ACC112 (cell line): ENCODE measurements at regions not wholly inside any gene's neighbourhood (a gene's known extent, or its start where the extent isn't known, plus 50 kb on each side); places are given as distances from the start of the nearest gene placed in this dataset.
A peak's percentile ranks its signal among the peaks of the same experiment; 100 is the strongest.

Experiments used
- H2AFZ ChIP-seq: fragments of 200-600 bp; sonication (generic); one replicate; pipeline ENCODE4 v1.6.0; 2017; ENCODE audit warnings: antibody characterized with exemption, low read length; ENCODE audit not compliant: unreplicated experiment
- H3K27ac ChIP-seq: fragments of 200-600 bp; sonication (generic); 2 replicates; pipeline ENCODE4 v1.5.1; 2014; ENCODE audit warnings: low read depth, mild to moderate bottlenecking, antibody characterized with exemption, low read length, moderate library complexity
- H3K27me3 ChIP-seq: fragments of 200-600 bp; sonication (generic); 2 replicates; pipeline ENCODE4 v1.6.1; 2014; ENCODE audit warnings: mild to moderate bottlenecking, antibody characterized with exemption, low read length, moderate library complexity, mixed read lengths; ENCODE audit not compliant: insufficient read depth
- H3K36me3 ChIP-seq: fragments of 200-600 bp; sonication (generic); 2 replicates; pipeline ENCODE4 v1.6.1; 2016; ENCODE audit warnings: mild to moderate bottlenecking, antibody characterized with exemption, low read length, moderate library complexity, mixed read lengths; ENCODE audit not compliant: insufficient read depth
- H3K4me1 ChIP-seq: fragments of 200-600 bp; sonication (generic); one replicate; pipeline ENCODE4 v1.6.1; 2016; ENCODE audit warnings: low read length, mixed read lengths; ENCODE audit not compliant: insufficient read depth, unreplicated experiment, control insufficient read depth
- H3K4me3 ChIP-seq: fragments of 200-600 bp; sonication (generic); 2 replicates; pipeline ENCODE4 v1.5.1; 2014; ENCODE audit warnings: mild to moderate bottlenecking, low read depth, low read length
- H3K79me2 ChIP-seq: fragments of 200-600 bp; sonication (generic); one replicate; pipeline ENCODE4 v1.6.0; 2016; ENCODE audit warnings: low read length; ENCODE audit not compliant: control insufficient read depth, unreplicated experiment, insufficient read depth

DNA sequence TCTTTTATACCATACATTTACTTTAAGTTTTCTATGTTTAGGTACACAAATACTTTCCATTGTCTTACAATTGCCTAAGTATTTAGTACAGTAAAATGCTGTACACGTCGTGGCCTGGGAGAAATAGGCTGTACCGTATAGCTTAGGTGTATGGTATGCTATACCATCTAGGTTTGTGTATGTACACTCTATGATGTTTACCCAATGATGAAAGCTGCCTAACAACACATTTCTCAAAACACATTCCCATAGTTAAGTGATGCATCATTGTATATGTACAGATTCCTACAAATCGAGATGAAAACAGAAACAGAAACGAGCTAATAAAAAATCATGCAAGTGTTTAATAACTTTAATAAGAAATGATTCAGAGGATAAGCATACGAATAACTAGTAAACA lies 51.6 kb downstream of the SPANXA2 start:
- no peak overlapping the region for H2AFZ ChIP-seq
- no peak overlapping the region for H3K27ac ChIP-seq
- H3K36me3 ChIP-seq = no peaks in the 10 kb centered on the region
- H3K27me3 ChIP-seq = no peaks in the 10 kb centered on the region
- H3K4me1 ChIP-seq = no peaks in the 10 kb centered on the region
- H3K79me2 ChIP-seq = no peaks in the 10 kb centered on the region
- H3K4me3 ChIP-seq = no peak overlapping the region

DNA sequence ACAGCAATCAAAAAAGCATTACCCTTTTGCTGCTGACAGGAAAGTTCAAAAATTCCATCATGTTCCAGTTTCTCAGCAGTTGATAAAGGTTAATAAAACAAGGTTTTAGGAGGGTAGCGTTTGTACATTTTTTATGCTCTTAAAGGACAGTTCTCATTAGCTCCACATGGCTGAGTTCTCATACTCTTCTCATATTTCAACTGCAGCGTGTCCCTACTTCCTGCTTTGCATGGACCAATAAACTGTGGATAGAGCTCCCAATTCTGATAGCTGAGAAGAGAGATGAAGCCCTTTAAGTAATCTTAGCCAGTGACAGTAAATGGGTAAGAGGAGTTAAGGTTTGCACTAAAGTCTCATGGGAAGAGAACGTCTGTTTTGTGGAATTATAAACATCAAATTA lies 53.5 kb downstream of the SPANXA2 start:
- H3K79me2 ChIP-seq = no peaks in the 10 kb centered on the region

More for the DNA sequence above, 53.5 kb downstream of the SPANXA2 start:
- H3K27ac ChIP-seq = no peak overlapping the region
- H3K4me1 ChIP-seq = no peaks in the 10 kb centered on the region
- no peak overlapping the region for H3K4me3 ChIP-seq
- peak overlapping the region; percentile 50 for H2AFZ ChIP-seq
- no peaks in the 10 kb centered on the region for H3K27me3 ChIP-seq
- H3K36me3 ChIP-seq = no peaks in the 10 kb centered on the region
